Cardiac muscle cell (in vitro differentiated cells and primary cell): ENCODE measurements at regions not wholly inside any gene's neighbourhood (a gene's known extent, or its start where the extent isn't known, plus 50 kb on each side); places are given as distances from the start of the nearest gene placed in this dataset.

Experiments
- DNase-seq, 2 donors: peaks; one replicate each; pipeline versions ENCODE4 v3.0.0 to v3.0.0-alpha.2; 2010 to 2017; ENCODE audit warnings: low read depth in 1 of 2, low spot score in 1 of 2
- H3K27ac ChIP-seq: fragments of 200-600 bp; sonication (generic); 2 replicates; pipeline ENCODE4 v1.5.1; 2016
- H3K27me3 ChIP-seq: fragments of 200-600 bp; sonication (generic); 2 replicates; pipeline ENCODE4 v1.6.0; 2016; ENCODE audit warnings: control low read depth
- H3K36me3 ChIP-seq: fragments of 200-600 bp; sonication (generic); 2 replicates; pipeline ENCODE4 v1.5.1; 2016; ENCODE audit warnings: control low read depth
- H3K4me1 ChIP-seq: fragments of 200-600 bp; sonication (generic); 2 replicates; pipeline ENCODE4 v1.8.1; 2017; ENCODE audit warnings: low read depth, mild to moderate bottlenecking, mixed run types
- H3K4me3 ChIP-seq: fragments of 200-600 bp; sonication (generic); 2 replicates; pipeline ENCODE4 v1.5.1; 2016; ENCODE audit warnings: mild to moderate bottlenecking
- H3K9me3 ChIP-seq: fragments of 200-600 bp; sonication (generic); 2 replicates; pipeline ENCODE4 v1.5.1; 2017; ENCODE audit warnings: low read depth, mild to moderate bottlenecking, control low read depth
- TF ChIP-seq, protein P1 (sequence below): IDR thresholded peaks from 2 replicates; pipeline ENCODE4 v1.5.1; 2012; ENCODE audit warnings: low read depth, mild to moderate bottlenecking, low read length

DNA sequence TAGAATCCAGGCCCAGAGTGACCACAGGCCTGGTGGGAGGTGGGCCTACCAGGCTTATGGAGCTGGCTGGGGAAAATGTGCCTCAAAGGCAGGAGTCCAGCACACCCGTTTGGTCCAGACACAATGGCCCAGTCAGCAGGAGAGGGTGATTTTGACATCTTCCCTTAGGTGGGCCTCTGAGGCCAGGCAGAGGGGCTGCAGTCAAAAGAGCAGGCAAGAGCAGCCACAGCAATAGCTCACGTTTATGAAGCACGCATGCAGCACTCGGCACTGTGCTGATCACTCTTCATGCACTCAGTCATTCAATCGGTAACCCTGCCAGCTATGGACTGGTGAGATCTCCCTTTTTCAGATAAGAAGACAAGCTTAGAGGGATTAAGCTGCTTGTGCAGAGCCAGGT, 146.8 kb downstream of the LRIG2 start:
- Histone ChIP-seq H3K36me3 (no peaks in the 10 kb centered on the region), H3K4me3 (no peak overlapping the region), H3K4me1 (peaks cover 50% of the 10 kb centered on the region), H3K9me3 (no peaks in the 10 kb centered on the region), H3K27me3 (no peaks in the 10 kb centered on the region), H3K27ac (peak overlapping the region; percentile 68)
- peak in 1 of 2 donors; percentile 57 for DNase-seq
- TF ChIP-seq, protein P1, sequence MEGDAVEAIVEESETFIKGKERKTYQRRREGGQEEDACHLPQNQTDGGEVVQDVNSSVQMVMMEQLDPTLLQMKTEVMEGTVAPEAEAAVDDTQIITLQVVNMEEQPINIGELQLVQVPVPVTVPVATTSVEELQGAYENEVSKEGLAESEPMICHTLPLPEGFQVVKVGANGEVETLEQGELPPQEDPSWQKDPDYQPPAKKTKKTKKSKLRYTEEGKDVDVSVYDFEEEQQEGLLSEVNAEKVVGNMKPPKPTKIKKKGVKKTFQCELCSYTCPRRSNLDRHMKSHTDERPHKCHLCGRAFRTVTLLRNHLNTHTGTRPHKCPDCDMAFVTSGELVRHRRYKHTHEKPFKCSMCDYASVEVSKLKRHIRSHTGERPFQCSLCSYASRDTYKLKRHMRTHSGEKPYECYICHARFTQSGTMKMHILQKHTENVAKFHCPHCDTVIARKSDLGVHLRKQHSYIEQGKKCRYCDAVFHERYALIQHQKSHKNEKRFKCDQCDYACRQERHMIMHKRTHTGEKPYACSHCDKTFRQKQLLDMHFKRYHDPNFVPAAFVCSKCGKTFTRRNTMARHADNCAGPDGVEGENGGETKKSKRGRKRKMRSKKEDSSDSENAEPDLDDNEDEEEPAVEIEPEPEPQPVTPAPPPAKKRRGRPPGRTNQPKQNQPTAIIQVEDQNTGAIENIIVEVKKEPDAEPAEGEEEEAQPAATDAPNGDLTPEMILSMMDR: no peak

- Histone ChIP-seq H3K27me3 (no peaks in the 10 kb centered on the region), H3K4me1 (peaks cover 35% of the 10 kb centered on the region), H3K4me3 (no peak overlapping the region), H3K27ac (no peak overlapping the region), H3K9me3 (no peaks in the 10 kb centered on the region), H3K36me3 (no peaks in the 10 kb centered on the region)
- no peak for DNase-seq
- TF ChIP-seq, protein P1: no peak
Measured at GRCh38 chr1:113223040-113223439, 150.0 kb downstream of the LRIG2 start.

DNA sequence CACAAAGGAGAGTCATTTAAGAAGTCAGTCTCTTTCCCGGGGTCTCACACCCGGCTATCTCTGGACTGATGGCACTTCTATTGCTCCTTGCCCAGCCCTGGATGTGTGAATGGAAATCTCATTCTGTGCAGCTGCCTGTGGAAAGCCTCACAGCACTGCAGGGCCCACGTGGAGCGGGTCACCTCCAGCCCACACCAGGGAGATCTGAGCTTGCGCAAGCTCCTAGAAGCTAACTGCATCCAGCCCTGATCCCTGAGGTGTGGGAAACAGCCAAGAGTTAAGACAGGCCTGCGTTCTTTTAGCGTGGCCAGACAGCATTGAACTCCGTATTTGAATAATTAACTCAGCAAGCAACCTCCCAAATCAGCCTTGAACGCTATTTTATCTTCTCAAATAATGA, 150.5 kb downstream of the LRIG2 start:
- H3K27me3 ChIP-seq: no peaks in the 10 kb centered on the region
- TF ChIP-seq, protein P1: no peak
- H3K36me3 ChIP-seq: no peaks in the 10 kb centered on the region
- no peak overlapping the region for H3K27ac ChIP-seq
- H3K4me1 ChIP-seq: peaks cover 30% of the 10 kb centered on the region
- DNase-seq: peak in 1 of 2 donors; percentile 82
- H3K4me3 ChIP-seq: no peak overlapping the region
- no peaks in the 10 kb centered on the region for H3K9me3 ChIP-seq

DNA sequence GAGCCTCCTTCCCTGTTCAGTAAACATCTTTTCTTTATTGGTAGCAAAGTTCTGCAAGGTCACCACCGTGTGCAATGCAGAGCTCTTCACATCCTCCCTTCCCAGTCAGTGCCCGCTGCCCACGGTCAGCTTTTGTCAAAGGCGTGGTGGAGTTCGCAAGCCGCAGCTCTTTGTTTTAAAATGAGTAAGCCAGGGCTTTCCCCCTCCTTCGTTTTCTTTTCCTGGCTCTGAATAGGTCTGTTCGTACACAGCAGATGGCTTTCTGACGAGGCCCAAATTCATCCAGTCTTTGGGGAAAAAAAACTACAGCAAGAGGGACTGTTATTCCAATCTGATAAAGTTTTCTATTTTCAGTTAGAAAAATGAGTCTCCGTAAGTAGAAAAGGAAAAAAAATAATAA, 153.2 kb downstream of the LRIG2 start:
- peak in 1 of 2 donors; percentile 53 for DNase-seq
- TF ChIP-seq, protein P1: no peak
- Histone ChIP-seq H3K9me3 (no peaks in the 10 kb centered on the region), H3K27ac (no peak overlapping the region), H3K27me3 (no peaks in the 10 kb centered on the region), H3K4me3 (no peak overlapping the region), H3K4me1 (peaks cover 6% of the 10 kb centered on the region), H3K36me3 (no peaks in the 10 kb centered on the region)

GRCh38 chr1:113231866-113232265, 158.4 kb upstream of the MAGI3 start:
- TF ChIP-seq, protein P1: no peak
- H3K27me3 ChIP-seq: no peaks in the 10 kb centered on the region
- no peak overlapping the region for H3K27ac ChIP-seq
- H3K36me3 ChIP-seq: no peaks in the 10 kb centered on the region
- peaks cover 17% of the 10 kb centered on the region for H3K4me1 ChIP-seq
- DNase-seq: no peak
- H3K4me3 ChIP-seq: no peak overlapping the region
- H3K9me3 ChIP-seq: no peaks in the 10 kb centered on the region

GRCh38 chr1:113233441-113233840, 156.9 kb upstream of the MAGI3 start:
- no peak overlapping the region for H3K4me3 ChIP-seq
- peaks cover 17% of the 10 kb centered on the region for H3K4me1 ChIP-seq
- DNase-seq: no peak
- no peaks in the 10 kb centered on the region for H3K9me3 ChIP-seq
- TF ChIP-seq, protein P1: no peak
- no peaks in the 10 kb centered on the region for H3K27me3 ChIP-seq
- H3K27ac ChIP-seq: no peak overlapping the region
- no peaks in the 10 kb centered on the region for H3K36me3 ChIP-seq
